Fibroblast of lung (primary cell): ENCODE measurements at regions not wholly inside any gene's neighbourhood (a gene's known extent, or its start where the extent isn't known, plus 50 kb on each side); places are given as distances from the start of the nearest gene placed in this dataset.

Experiments
- EZH2 ChIP-seq: IDR thresholded peaks from 2 replicates; pipeline ENCODE4 v1.5.1; 2012; ENCODE audit warnings: low read length, control low read depth, mild to moderate bottlenecking; ENCODE audit errors: missing control alignments
- TF ChIP-seq, protein P1 (sequence below), 2 donors: IDR thresholded peaks in 1 of 2; conservative IDR thresholded peaks in 1 of 2; 1 replicate in 1 of 2; 2 replicates in 1 of 2; pipeline ENCODE4 v1.5.1; 2011 to 2012; ENCODE audit warnings: low read length in 2 of 2, control low read depth in 1 of 2, inconsistent platforms in 1 of 2, low read depth in 1 of 2, mild to moderate bottlenecking in 1 of 2

DNA sequence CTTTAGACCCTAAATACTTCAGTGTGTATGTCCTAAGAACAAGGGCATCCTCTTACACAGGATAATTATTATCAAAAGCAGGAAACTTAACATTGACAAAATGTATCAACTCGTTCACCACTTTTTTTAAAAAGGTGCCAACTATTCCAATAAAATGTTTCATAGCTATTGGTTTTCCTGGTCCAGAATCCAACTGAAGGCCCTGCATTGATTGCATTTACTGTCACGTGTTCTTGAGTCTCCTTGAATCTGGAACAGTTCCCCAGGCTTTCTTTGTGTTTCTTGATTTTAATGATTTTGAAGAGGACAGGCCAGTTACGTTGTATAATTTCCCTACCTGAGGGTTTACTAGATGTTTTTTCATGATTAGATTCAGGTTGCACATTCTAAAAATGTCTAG lies 94.6 kb upstream of the ARHGEF3 start:
- TF ChIP-seq, protein P1, sequence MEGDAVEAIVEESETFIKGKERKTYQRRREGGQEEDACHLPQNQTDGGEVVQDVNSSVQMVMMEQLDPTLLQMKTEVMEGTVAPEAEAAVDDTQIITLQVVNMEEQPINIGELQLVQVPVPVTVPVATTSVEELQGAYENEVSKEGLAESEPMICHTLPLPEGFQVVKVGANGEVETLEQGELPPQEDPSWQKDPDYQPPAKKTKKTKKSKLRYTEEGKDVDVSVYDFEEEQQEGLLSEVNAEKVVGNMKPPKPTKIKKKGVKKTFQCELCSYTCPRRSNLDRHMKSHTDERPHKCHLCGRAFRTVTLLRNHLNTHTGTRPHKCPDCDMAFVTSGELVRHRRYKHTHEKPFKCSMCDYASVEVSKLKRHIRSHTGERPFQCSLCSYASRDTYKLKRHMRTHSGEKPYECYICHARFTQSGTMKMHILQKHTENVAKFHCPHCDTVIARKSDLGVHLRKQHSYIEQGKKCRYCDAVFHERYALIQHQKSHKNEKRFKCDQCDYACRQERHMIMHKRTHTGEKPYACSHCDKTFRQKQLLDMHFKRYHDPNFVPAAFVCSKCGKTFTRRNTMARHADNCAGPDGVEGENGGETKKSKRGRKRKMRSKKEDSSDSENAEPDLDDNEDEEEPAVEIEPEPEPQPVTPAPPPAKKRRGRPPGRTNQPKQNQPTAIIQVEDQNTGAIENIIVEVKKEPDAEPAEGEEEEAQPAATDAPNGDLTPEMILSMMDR (conservative IDR thresholded peaks at IDR 0.05 in 1 of 2, IDR thresholded peaks at IDR 0.05 in 1 of 2; ENCODE audit: low read depth in 1 of 2, low read length in 2 of 2), result no peak
- no peak for TF ChIP-seq EZH2
